ENCODE measurements at regions not wholly inside any gene's neighbourhood (a gene's known extent, or its start where the extent isn't known, plus 50 kb on each side); places are given as distances from the start of the nearest gene placed in this dataset.

DNA sequence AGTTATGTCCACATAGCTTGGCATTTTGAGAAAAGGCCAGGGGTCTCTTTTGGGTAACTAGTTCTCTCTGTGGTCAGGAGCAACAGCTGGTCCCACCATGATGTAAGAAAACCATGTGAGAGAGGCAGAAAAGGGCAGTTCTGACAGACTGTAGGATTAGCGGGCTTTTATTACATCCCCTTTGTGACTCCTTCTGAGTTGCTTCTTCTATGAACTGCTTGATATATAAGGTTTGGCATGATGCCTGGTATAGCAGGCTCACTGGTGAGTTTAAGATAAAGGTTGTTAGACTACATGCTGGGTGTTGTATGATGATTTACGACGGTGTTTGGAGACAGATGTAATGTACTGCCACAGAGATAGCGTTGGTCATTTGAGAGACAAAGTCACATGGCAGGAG, 2308.1 kb upstream of the AGA start:
- no peaks in the 10 kb centered on the region for H3K36me3 ChIP-seq (ENCODE audit: control insufficient read depth, insufficient read depth, low read length)
- no peak overlapping the region for H4K8ac ChIP-seq (ENCODE audit: low read depth, low read length)
- no CpG with 5 or more reads among the region's 4 CpGs for WGBS (ENCODE audit: extremely low coverage, insufficient coverage, low lambda C conversion rate)

DNA sequence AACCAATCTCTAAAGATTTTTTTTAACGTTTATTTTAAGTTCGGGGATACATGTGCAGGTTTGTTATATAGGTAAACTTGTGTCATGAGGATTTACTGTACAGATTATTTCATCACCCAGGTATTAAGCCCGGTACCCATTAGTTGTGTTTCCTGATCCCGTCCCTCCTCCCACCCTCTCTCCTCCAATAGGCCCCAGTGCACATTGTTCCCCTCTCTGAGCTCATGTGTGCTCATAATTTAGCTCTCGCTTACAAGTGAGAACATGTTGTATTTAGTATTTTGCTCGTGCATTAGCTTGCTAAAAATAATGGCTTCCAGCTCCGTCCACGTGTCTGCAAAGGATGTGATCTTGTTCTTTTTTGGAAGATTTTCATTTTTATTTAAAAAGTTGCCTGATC, 2309.4 kb upstream of the AGA start:
- DNase-seq = no peak
- no peak overlapping the region for H3K4me3 ChIP-seq (ENCODE audit: low read length)
- H3K56ac ChIP-seq (ENCODE audit: low read length) = no peak overlapping the region
- no peaks in the 10 kb centered on the region for H3K4me1 ChIP-seq (ENCODE audit: control insufficient read depth, low read depth, low read length)
- H3K79me2 ChIP-seq (ENCODE audit: control insufficient read depth, insufficient read depth, low read length) = no peaks in the 10 kb centered on the region
- H2AK5ac ChIP-seq (ENCODE audit: low read length) = no peak overlapping the region
- H2BK5ac ChIP-seq (ENCODE audit: low read length) = no peak overlapping the region
- no peaks in the 10 kb centered on the region for H3K79me1 ChIP-seq (ENCODE audit: low read length)
- H3K18ac ChIP-seq (ENCODE audit: low read length) = no peak overlapping the region
- H3K4me2 ChIP-seq (ENCODE audit: low read length) = no peak overlapping the region
- H3K27ac ChIP-seq (ENCODE audit: low read depth, low read length) = no peak overlapping the region
- H3K9ac ChIP-seq (ENCODE audit: low read length) = no peak overlapping the region
- H3K23ac ChIP-seq (ENCODE audit: low read length) = no peak overlapping the region
- no peak overlapping the region for H2BK120ac ChIP-seq (ENCODE audit: low read depth, low read length)
- no peaks in the 10 kb centered on the region for H3K36me3 ChIP-seq (ENCODE audit: control insufficient read depth, insufficient read depth, low read length)
- no peaks in the 10 kb centered on the region for H3K27me3 ChIP-seq (ENCODE audit: insufficient read depth, low read length, poor library complexity)
- no peak overlapping the region for H3K4ac ChIP-seq (ENCODE audit: low read depth, low read length)
- no peak overlapping the region for H2BK15ac ChIP-seq (replicated peaks; ENCODE audit: low read depth)
- no CpG with 5 or more reads among the region's 8 CpGs for WGBS (ENCODE audit: extremely low coverage, insufficient coverage, low lambda C conversion rate)
- H4K5ac ChIP-seq (ENCODE audit: low read length) = no peak overlapping the region
- H4K8ac ChIP-seq (ENCODE audit: low read depth, low read length) = no peak overlapping the region

More for the DNA sequence above, 2308.1 kb upstream of the AGA start:
- H3K79me1 ChIP-seq (ENCODE audit: low read length) = no peaks in the 10 kb centered on the region
- H3K23ac ChIP-seq (ENCODE audit: low read length) = no peak overlapping the region
- no peak overlapping the region for H2AK5ac ChIP-seq (ENCODE audit: low read length)
- H3K18ac ChIP-seq (ENCODE audit: low read length) = no peak overlapping the region
- H3K56ac ChIP-seq (ENCODE audit: low read length) = no peak overlapping the region
- no peak overlapping the region for H3K27ac ChIP-seq (ENCODE audit: low read depth, low read length)
- no peaks in the 10 kb centered on the region for H3K4me1 ChIP-seq (ENCODE audit: control insufficient read depth, low read depth, low read length)
- H3K4me2 ChIP-seq (ENCODE audit: low read length) = no peak overlapping the region
- no peaks in the 10 kb centered on the region for H3K27me3 ChIP-seq (ENCODE audit: insufficient read depth, low read length, poor library complexity)
- no peak overlapping the region for H3K9ac ChIP-seq (ENCODE audit: low read length)
- no peaks in the 10 kb centered on the region for H3K79me2 ChIP-seq (ENCODE audit: control insufficient read depth, insufficient read depth, low read length)
- H2BK5ac ChIP-seq (ENCODE audit: low read length) = no peak overlapping the region
- H2BK120ac ChIP-seq (ENCODE audit: low read depth, low read length) = no peak overlapping the region
- no peak overlapping the region for H3K4ac ChIP-seq (ENCODE audit: low read depth, low read length)
- no peak overlapping the region for H4K5ac ChIP-seq (ENCODE audit: low read length)
- no peak for DNase-seq
- no peak overlapping the region for H2BK15ac ChIP-seq (replicated peaks; ENCODE audit: low read depth)
- no peak overlapping the region for H3K4me3 ChIP-seq (ENCODE audit: low read length)

DNA sequence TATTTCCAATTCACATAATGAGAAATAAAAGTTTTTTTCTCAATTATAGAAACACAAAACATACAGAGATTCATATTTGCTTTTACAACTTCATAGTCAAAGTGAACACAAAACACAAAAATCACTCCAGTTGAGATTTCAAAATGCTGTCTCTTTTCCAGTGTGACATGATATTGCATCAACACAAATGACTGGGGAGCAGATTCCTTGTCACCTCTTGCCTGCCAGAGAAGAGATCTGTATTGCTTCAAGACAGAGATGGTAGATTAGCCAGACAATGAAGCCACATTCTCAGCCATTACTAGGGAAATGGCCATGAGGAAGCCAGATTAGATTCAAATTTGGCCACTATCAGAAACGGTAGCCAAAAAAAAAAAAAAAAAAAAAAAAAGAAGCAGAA, 2313.1 kb upstream of the AGA start:
- no peak overlapping the region for H3K4ac ChIP-seq (ENCODE audit: low read depth, low read length)
- no CpG with 5 or more reads among the region's 1 CpG for WGBS (ENCODE audit: extremely low coverage, insufficient coverage, low lambda C conversion rate)
- H2BK5ac ChIP-seq (ENCODE audit: low read length) = no peak overlapping the region
- peak; percentile 88 for DNase-seq
- no peak overlapping the region for H4K5ac ChIP-seq (ENCODE audit: low read length)
- H3K4me3 ChIP-seq (ENCODE audit: low read length) = no peak overlapping the region
- H3K9ac ChIP-seq (ENCODE audit: low read length) = no peak overlapping the region
- H2AK5ac ChIP-seq (ENCODE audit: low read length) = no peak overlapping the region
- no peak overlapping the region for H2BK120ac ChIP-seq (ENCODE audit: low read depth, low read length)
- H3K4me2 ChIP-seq (ENCODE audit: low read length) = no peak overlapping the region
- no peak overlapping the region for H3K27ac ChIP-seq (ENCODE audit: low read depth, low read length)
- H2BK15ac ChIP-seq (replicated peaks; ENCODE audit: low read depth) = no peak overlapping the region
- H3K18ac ChIP-seq (ENCODE audit: low read length) = no peak overlapping the region
- H3K4me1 ChIP-seq (ENCODE audit: control insufficient read depth, low read depth, low read length) = no peaks in the 10 kb centered on the region
- H3K27me3 ChIP-seq (ENCODE audit: insufficient read depth, low read length, poor library complexity) = no peaks in the 10 kb centered on the region
- H3K36me3 ChIP-seq (ENCODE audit: control insufficient read depth, insufficient read depth, low read length) = no peaks in the 10 kb centered on the region
- H3K79me2 ChIP-seq (ENCODE audit: control insufficient read depth, insufficient read depth, low read length) = no peaks in the 10 kb centered on the region
- H3K79me1 ChIP-seq (ENCODE audit: low read length) = no peaks in the 10 kb centered on the region
- no peak overlapping the region for H3K23ac ChIP-seq (ENCODE audit: low read length)
- H4K8ac ChIP-seq (ENCODE audit: low read depth, low read length) = no peak overlapping the region
- H3K56ac ChIP-seq (ENCODE audit: low read length) = no peak overlapping the region

DNA sequence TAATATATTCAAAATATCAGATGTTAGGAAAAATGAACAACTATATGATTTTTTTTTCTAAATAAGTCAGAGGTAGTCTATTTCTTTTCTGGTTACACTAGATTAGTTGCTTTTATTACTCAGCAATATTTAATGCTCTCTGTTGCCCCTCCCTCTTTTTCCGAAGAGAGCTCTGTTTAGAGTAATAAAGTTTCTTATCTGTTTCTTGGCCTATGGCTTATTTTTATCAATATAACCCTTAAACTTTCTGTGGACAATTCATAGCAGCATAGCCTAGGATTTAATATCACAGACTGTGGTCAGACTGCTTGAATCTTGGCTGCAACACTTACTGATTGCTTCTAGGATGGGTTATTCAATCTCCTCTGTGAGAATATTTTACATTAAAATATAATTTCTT, 2315.4 kb upstream of the AGA start:
- Histone ChIP-seq H2AK5ac (ENCODE audit: low read length) (no peak overlapping the region), H3K27me3 (ENCODE audit: insufficient read depth, low read length, poor library complexity) (no peaks in the 10 kb centered on the region), H3K4me2 (ENCODE audit: low read length) (no peak overlapping the region), H3K27ac (ENCODE audit: low read depth, low read length) (no peak overlapping the region), H2BK5ac (ENCODE audit: low read length) (no peak overlapping the region), H4K5ac (ENCODE audit: low read length) (no peak overlapping the region), H3K56ac (ENCODE audit: low read length) (no peak overlapping the region), H3K36me3 (ENCODE audit: control insufficient read depth, insufficient read depth, low read length) (no peaks in the 10 kb centered on the region), H3K79me2 (ENCODE audit: control insufficient read depth, insufficient read depth, low read length) (no peaks in the 10 kb centered on the region), H3K4ac (ENCODE audit: low read depth, low read length) (no peak overlapping the region), H3K4me1 (ENCODE audit: control insufficient read depth, low read depth, low read length) (no peaks in the 10 kb centered on the region), H2BK120ac (ENCODE audit: low read depth, low read length) (no peak overlapping the region), H2BK15ac (replicated peaks; ENCODE audit: low read depth) (no peak overlapping the region), H4K8ac (ENCODE audit: low read depth, low read length) (no peak overlapping the region), H3K79me1 (ENCODE audit: low read length) (no peaks in the 10 kb centered on the region), H3K9ac (ENCODE audit: low read length) (no peak overlapping the region), H3K4me3 (ENCODE audit: low read length) (no peak overlapping the region), H3K18ac (ENCODE audit: low read length) (no peak overlapping the region), H3K23ac (ENCODE audit: low read length) (no peak overlapping the region)
- WGBS (ENCODE audit: extremely low coverage, insufficient coverage, low lambda C conversion rate) = no CpG with 5 or more reads among the region's 1 CpG
- DNase-seq = no peak

DNA sequence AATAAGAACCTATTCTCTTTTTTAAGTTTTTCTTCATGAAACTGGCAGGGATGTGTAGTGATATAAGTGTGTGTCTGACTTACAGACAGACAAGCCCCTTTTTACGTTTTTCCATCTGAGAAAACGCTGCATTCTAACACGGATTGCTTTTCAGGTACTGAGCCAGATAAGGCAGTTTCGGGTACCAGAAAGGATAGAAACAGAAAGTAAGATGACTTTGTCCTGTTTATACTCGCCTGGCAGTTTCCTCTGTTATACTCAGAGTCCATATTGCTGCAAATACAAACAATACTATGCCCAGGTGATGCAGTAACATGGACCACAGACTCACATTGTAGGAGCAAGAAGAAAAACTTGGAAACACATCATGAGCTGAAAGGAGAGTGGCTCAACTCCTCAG, 2320.6 kb upstream of the AGA start:
- Histone ChIP-seq H3K4me1 (ENCODE audit: control insufficient read depth, low read depth, low read length) (no peaks in the 10 kb centered on the region), H4K5ac (ENCODE audit: low read length) (no peak overlapping the region), H3K23ac (ENCODE audit: low read length) (no peak overlapping the region), H2BK15ac (replicated peaks; ENCODE audit: low read depth) (no peak overlapping the region), H3K27ac (ENCODE audit: low read depth, low read length) (no peak overlapping the region), H2BK120ac (ENCODE audit: low read depth, low read length) (no peak overlapping the region), H3K79me1 (ENCODE audit: low read length) (no peaks in the 10 kb centered on the region), H3K36me3 (ENCODE audit: control insufficient read depth, insufficient read depth, low read length) (no peaks in the 10 kb centered on the region), H3K79me2 (ENCODE audit: control insufficient read depth, insufficient read depth, low read length) (no peaks in the 10 kb centered on the region), H3K56ac (ENCODE audit: low read length) (no peak overlapping the region), H3K4me3 (ENCODE audit: low read length) (no peak overlapping the region), H3K9ac (ENCODE audit: low read length) (no peak overlapping the region), H2AK5ac (ENCODE audit: low read length) (no peak overlapping the region), H4K8ac (ENCODE audit: low read depth, low read length) (no peak overlapping the region), H3K4ac (ENCODE audit: low read depth, low read length) (no peak overlapping the region), H3K4me2 (ENCODE audit: low read length) (no peak overlapping the region), H2BK5ac (ENCODE audit: low read length) (no peak overlapping the region), H3K18ac (ENCODE audit: low read length) (no peak overlapping the region), H3K27me3 (ENCODE audit: insufficient read depth, low read length, poor library complexity) (no peaks in the 10 kb centered on the region)
- no CpG with 5 or more reads among the region's 5 CpGs for WGBS (ENCODE audit: extremely low coverage, insufficient coverage, low lambda C conversion rate)
- no peak for DNase-seq

DNA sequence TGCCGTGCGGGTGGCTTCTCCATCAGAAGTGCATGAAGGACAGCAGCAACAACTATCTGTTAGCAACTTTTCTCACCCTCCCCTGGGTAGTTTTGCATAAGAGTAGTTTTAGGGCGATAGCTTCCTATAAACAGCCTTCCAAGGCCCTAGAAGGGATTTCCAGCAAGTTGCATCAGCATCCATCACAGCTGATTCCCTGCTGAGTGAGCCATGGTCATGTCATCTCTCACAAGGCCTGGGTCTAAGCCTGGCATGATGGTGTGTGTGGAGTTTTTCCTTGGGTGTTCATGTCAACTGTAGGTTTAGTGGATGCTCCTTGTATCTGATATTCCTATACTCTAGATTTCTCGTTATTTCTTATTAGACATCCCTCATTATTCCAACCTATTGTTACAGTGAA, 2324.7 kb upstream of the AGA start:
- Histone ChIP-seq H3K27ac (ENCODE audit: low read depth, low read length) (no peak overlapping the region), H2AK5ac (ENCODE audit: low read length) (no peak overlapping the region), H2BK120ac (ENCODE audit: low read depth, low read length) (no peak overlapping the region), H3K18ac (ENCODE audit: low read length) (no peak overlapping the region), H3K36me3 (ENCODE audit: control insufficient read depth, insufficient read depth, low read length) (no peaks in the 10 kb centered on the region), H4K8ac (ENCODE audit: low read depth, low read length) (no peak overlapping the region), H3K27me3 (ENCODE audit: insufficient read depth, low read length, poor library complexity) (no peaks in the 10 kb centered on the region), H3K9ac (ENCODE audit: low read length) (no peak overlapping the region), H3K56ac (ENCODE audit: low read length) (no peak overlapping the region), H3K4me2 (ENCODE audit: low read length) (no peak overlapping the region), H4K5ac (ENCODE audit: low read length) (no peak overlapping the region), H3K4ac (ENCODE audit: low read depth, low read length) (no peak overlapping the region), H3K23ac (ENCODE audit: low read length) (no peak overlapping the region), H3K4me1 (ENCODE audit: control insufficient read depth, low read depth, low read length) (no peaks in the 10 kb centered on the region), H3K4me3 (ENCODE audit: low read length) (no peak overlapping the region), H3K79me2 (ENCODE audit: control insufficient read depth, insufficient read depth, low read length) (no peaks in the 10 kb centered on the region), H2BK15ac (replicated peaks; ENCODE audit: low read depth) (no peak overlapping the region), H2BK5ac (ENCODE audit: low read length) (no peak overlapping the region), H3K79me1 (ENCODE audit: low read length) (no peaks in the 10 kb centered on the region)
- WGBS (ENCODE audit: extremely low coverage, insufficient coverage, low lambda C conversion rate) = no CpG with 5 or more reads among the region's 4 CpGs
- DNase-seq = peak; percentile 21

All from mesendoderm (in vitro differentiated cells).